PC-3 (cell line): ENCODE measurements at regions not wholly inside any gene's neighbourhood (a gene's known extent, or its start where the extent isn't known, plus 50 kb on each side); places are given as distances from the start of the nearest gene placed in this dataset.

Source experiments
- ATAC-seq: fragments of 200-7000 bp; cut with Tn5 transposase; 2 replicates; pipeline ENCODE4 v1.9.1; 2020; ENCODE audit warnings: mild to moderate bottlenecking, moderate library complexity
- BruUV-seq: library from RNA; stranded (reverse); fragments of 400-500 nt; replicated peaks from 2 replicates; lab custom pipeline; 2021; lab: Mats Ljungman, UMichigan
- CTCF ChIA-PET: fragments of 300-600 bp; sonication (Branson Sonifier 250); formaldehyde crosslinking; loops from one replicate; lab custom pipeline; 2022; ENCODE audit warnings: antibody characterized with exemption; lab: Charles Lee
- POLR2A ChIA-PET: fragments of 300-600 bp; sonication (Branson Sonifier 250); formaldehyde crosslinking; loops from one replicate; lab custom pipeline; 2022; ENCODE audit warnings: antibody characterized with exemption; ENCODE audit not compliant: unreplicated experiment; lab: Charles Lee
- DNase-seq: peaks from one replicate; pipeline ENCODE4 v3.0.0-alpha.2; 2015
- H2AFZ ChIP-seq: fragments of 300-600 bp; sonication (generic); 2 replicates; pipeline ENCODE4 v1.6.0; 2016; ENCODE audit warnings: antibody characterized with exemption, low read length
- H3F3A ChIP-seq: fragments of 300-600 bp; sonication (generic); one replicate; pipeline ENCODE4 v1.6.0; 2017; ENCODE audit warnings: antibody characterized with exemption, low read length, control low read depth, mild to moderate bottlenecking; ENCODE audit not compliant: unreplicated experiment
- H3K27ac ChIP-seq: fragments of 300-600 bp; sonication (generic); 2 replicates; pipeline ENCODE4 v1.5.1; 2016; ENCODE audit warnings: mild to moderate bottlenecking, low read length
- H3K27me3 ChIP-seq: fragments of 300-600 bp; sonication (generic); 2 replicates; pipeline ENCODE4 v1.6.1; 2016; ENCODE audit warnings: low read length, mixed read lengths
- H3K36me3 ChIP-seq: fragments of 300-600 bp; sonication (generic); 2 replicates; pipeline ENCODE4 v1.6.1; 2016; ENCODE audit warnings: low read depth, mixed run types, low read length, mixed read lengths
- H3K4me1 ChIP-seq: fragments of 300-600 bp; sonication (generic); 2 replicates; pipeline ENCODE4 v1.5.1; 2016; ENCODE audit warnings: low read length; ENCODE audit not compliant: insufficient read depth
- H3K4me2 ChIP-seq: fragments of 300-600 bp; sonication (generic); 2 replicates; pipeline ENCODE4 v1.6.0; 2016; ENCODE audit warnings: low read length
- H3K4me3 ChIP-seq: fragments of 300-600 bp; sonication (generic); 2 replicates; pipeline ENCODE4 v1.5.1; 2016; ENCODE audit warnings: mild to moderate bottlenecking, low read length, mixed read lengths
- H3K79me2 ChIP-seq: fragments of 300-600 bp; sonication (generic); 2 replicates; pipeline ENCODE4 v1.6.1; 2017; ENCODE audit warnings: low read length, mixed read lengths
- H3K9ac ChIP-seq: fragments of 300-600 bp; sonication (generic); 2 replicates; pipeline ENCODE4 v1.6.0; 2016; ENCODE audit warnings: mild to moderate bottlenecking, low read length
- H3K9me2 ChIP-seq: fragments of 300-600 bp; sonication (generic); replicated peaks from 2 replicates; pipeline ENCODE4 v1.6.1; 2016; ENCODE audit warnings: mixed run types, low read length, mixed read lengths
- H3K9me3 ChIP-seq: fragments of 300-600 bp; sonication (generic); 2 replicates; pipeline ENCODE4 v1.6.1; 2016; ENCODE audit warnings: low read length, mixed read lengths
- H4K20me1 ChIP-seq: fragments of 300-600 bp; sonication (generic); 2 replicates; pipeline ENCODE4 v1.6.1; 2016; ENCODE audit warnings: low read length, mixed read lengths
- EZH2 ChIP-seq: fragments of 300-600 bp; sonication (generic); IDR thresholded peaks from one replicate; pipeline ENCODE4 v1.6.1; 2017; ENCODE audit warnings: antibody characterized with exemption, mild to moderate bottlenecking, low read length; ENCODE audit not compliant: unreplicated experiment
- EZH2phosphoT487 ChIP-seq: fragments of 300-600 bp; sonication (generic); IDR thresholded peaks from 2 replicates; pipeline ENCODE4 v1.6.1; 2018; ENCODE audit warnings: mild to moderate bottlenecking, antibody characterized with exemption, low read length, borderline replicate concordance
- intact Hi-C: fragments of 100-400 bp; cut with micrococcal nuclease; formaldehyde crosslinking; loops from 2 replicates; pipeline ENCODE4 v1.9.0; 2023
- TF ChIP-seq, protein P1 (sequence below): fragments of 300-600 bp; sonication (generic); conservative IDR thresholded peaks from 2 replicates; pipeline ENCODE4 v1.5.1; 2017; ENCODE audit warnings: antibody characterized with exemption, low read depth, mild to moderate bottlenecking, low read length

DNA sequence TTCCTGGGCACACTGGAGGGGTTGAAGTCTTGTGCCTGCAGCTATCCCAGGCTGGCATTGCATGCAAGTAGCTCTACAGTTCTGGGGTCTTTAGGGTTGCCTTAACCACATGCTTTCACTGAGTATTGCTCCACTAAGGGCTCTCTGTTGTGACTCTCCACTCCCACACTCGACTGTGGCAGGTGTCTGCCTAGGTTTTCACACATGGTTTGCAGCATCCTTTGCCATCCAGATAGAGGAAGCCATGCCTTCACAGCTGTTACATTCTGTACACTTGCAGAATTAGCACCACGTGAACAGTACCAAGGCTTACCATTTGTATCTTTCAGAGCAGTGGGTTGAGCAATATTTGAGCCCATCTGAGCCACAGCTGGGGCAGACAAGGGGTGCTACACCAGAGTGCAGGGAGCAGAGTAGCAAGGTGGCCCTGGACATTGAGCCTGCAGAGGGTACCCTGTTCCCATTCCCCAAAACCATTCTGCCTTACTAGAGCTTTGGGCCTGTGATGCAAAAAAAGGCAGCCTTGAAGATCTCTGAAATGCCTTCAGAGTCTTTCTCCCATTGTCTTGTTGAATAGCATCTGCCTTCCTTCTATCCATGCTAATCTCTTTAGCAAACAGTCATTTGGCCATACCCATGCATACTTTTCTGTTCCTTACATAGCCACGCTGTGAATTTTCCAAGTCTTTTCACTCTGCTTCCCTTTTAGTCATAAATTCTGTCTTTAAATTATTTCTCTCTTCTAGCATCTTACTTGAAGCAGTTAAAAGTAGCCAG is 95.2 kb upstream of the PLCL2 start:
- H3K9me2 ChIP-seq, result no peaks in the 10 kb centered on the region
- no peaks in the 10 kb centered on the region for H3K36me3 ChIP-seq
- no peak overlapping the region for H3K4me2 ChIP-seq
- CTCF ChIA-PET, result no interaction called here
- no TSS peak for BruUV-seq
- no peaks in the 10 kb centered on the region for H3K9me3 ChIP-seq
- H3K27me3 ChIP-seq, result no peaks in the 10 kb centered on the region
- H3K79me2 ChIP-seq, result no peaks in the 10 kb centered on the region
- TF ChIP-seq EZH2 (no peak), EZH2phosphoT487 (no peak)
- TF ChIP-seq, protein P1, sequence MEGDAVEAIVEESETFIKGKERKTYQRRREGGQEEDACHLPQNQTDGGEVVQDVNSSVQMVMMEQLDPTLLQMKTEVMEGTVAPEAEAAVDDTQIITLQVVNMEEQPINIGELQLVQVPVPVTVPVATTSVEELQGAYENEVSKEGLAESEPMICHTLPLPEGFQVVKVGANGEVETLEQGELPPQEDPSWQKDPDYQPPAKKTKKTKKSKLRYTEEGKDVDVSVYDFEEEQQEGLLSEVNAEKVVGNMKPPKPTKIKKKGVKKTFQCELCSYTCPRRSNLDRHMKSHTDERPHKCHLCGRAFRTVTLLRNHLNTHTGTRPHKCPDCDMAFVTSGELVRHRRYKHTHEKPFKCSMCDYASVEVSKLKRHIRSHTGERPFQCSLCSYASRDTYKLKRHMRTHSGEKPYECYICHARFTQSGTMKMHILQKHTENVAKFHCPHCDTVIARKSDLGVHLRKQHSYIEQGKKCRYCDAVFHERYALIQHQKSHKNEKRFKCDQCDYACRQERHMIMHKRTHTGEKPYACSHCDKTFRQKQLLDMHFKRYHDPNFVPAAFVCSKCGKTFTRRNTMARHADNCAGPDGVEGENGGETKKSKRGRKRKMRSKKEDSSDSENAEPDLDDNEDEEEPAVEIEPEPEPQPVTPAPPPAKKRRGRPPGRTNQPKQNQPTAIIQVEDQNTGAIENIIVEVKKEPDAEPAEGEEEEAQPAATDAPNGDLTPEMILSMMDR, result no peak
- ATAC-seq (no peak), DNase-seq (no peak)
- POLR2A ChIA-PET, result no interaction called here
- H2AFZ ChIP-seq, result no peak overlapping the region
- no peak overlapping the region for H3K4me3 ChIP-seq
- H4K20me1 ChIP-seq, result no peaks in the 10 kb centered on the region
- no peak overlapping the region for H3K9ac ChIP-seq
- no peak overlapping the region for H3K27ac ChIP-seq
- intact Hi-C loops, result no loop called here
- H3K4me1 ChIP-seq, result 0 out of 2 replicates have a peak, but pooled peaks cover 3% of the 10 kb centered on the region
- H3F3A ChIP-seq, result no peaks in the 10 kb centered on the region

DNA sequence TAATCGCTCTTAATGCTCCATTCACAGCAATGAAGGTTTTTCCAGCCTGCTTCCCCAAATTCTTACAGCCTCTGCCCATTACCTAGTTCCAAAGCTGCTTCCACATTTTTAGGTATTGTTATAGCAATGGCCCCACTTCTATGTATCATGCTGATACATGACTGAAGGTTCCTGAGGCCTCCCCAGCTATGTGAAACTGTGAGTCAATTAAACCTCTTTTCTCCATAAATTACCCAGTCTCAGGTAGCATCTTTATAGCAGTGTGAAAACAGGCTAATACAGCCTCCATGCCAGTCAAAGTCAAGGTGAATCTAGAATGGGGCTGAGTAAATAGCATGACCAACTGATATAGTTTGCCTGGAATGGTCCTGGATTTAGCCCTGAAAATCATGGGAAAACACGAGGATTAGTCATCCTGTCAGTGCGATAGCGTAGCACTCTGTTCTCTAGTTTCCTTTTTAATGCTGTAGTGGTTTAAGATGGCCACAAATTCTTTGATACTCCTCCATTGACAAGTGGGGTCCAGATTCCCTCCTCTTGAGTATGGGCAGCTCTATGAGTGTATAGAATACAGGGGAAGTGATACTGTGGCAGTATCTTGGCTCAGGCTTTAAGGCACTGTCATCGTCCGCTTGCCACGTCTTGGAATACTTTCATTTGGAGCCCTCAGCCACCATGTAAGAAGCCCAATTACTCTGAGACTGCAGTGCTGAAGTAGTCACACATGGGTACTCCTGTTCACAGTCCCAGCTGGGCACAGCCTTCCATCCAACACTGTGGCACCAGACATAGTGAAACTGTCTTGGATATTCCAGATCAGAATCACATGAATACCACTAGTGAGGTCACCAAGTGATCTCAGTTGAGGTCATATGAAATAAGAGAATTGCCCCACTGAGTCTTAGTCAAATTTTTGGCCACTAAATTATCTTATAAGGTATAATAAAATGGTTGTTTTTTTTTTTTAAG is 94.0 kb upstream of the PLCL2 start:
- Histone ChIP-seq H4K20me1 (no peaks in the 10 kb centered on the region), H3K9ac (no peak overlapping the region), H3K27ac (no peak overlapping the region), H3K4me1 (0 out of 2 replicates have a peak, but pooled peaks cover 3% of the 10 kb centered on the region), H3K4me2 (no peak overlapping the region), H3K79me2 (no peaks in the 10 kb centered on the region), H3K36me3 (no peaks in the 10 kb centered on the region), H3K27me3 (no peaks in the 10 kb centered on the region), H3K9me3 (no peaks in the 10 kb centered on the region), H3K4me3 (no peak overlapping the region), H3K9me2 (no peaks in the 10 kb centered on the region), H3F3A (no peaks in the 10 kb centered on the region), H2AFZ (no peak overlapping the region)
- BruUV-seq, result no TSS peak
- ATAC-seq (no peak), DNase-seq (no peak)
- intact Hi-C loops, result no loop called here
- TF ChIP-seq EZH2phosphoT487 (no peak), EZH2 (no peak)
- TF ChIP-seq, protein P1, result no peak
- CTCF ChIA-PET, result no interaction called here
- POLR2A ChIA-PET, result no interaction called here
